Ascending aorta (tissue), 2 donors: ENCODE measurements at regions not wholly inside any gene's neighbourhood (a gene's known extent, or its start where the extent isn't known, plus 50 kb on each side); places are given as distances from the start of the nearest gene placed in this dataset.

Experiments used
- DNase-seq, 2 donors: peaks; one replicate each; pipeline ENCODE4 v3.0.0-alpha.2; 2019; ENCODE audit warnings: low spot score in 2 of 2
- H3K27ac ChIP-seq, 2 donors: fragments of 200-600 bp; sonication (generic); one replicate each; pipeline ENCODE4 v1.5.1; 2016 to 2017; ENCODE audit warnings: mild to moderate bottlenecking in 1 of 2
- H3K27me3 ChIP-seq: fragments of 200-600 bp; sonication (generic); one replicate; pipeline ENCODE4 v1.5.1; 2017
- H3K36me3 ChIP-seq, 2 donors: fragments of 200-600 bp; sonication (generic); one replicate each; pipeline ENCODE4 v1.5.1; 2016
- H3K4me1 ChIP-seq, 2 donors: fragments of 200-600 bp; sonication (generic); one replicate each; pipeline ENCODE4 v1.5.1; 2016 to 2017; ENCODE audit warnings: mild to moderate bottlenecking in 1 of 2
- H3K4me3 ChIP-seq, 2 donors: fragments of 200-600 bp; sonication (generic); one replicate each; pipeline ENCODE4 v1.5.1; 2016 to 2017; ENCODE audit warnings: mild to moderate bottlenecking in 1 of 2
- H3K9me3 ChIP-seq, 2 donors: fragments of 200-600 bp; sonication (generic); one replicate each; pipeline ENCODE4 v1.5.1; 2016
- intact Hi-C: fragments of 100-400 bp; cut with DNase I; formaldehyde crosslinking; loops from one replicate; pipeline ENCODE4 v1.15.1; 2023
- TF ChIP-seq, protein P1 (sequence below), 3 experiments: fragments of 200-600 bp in 2 of 3; fragments of 450-650 bp in 1 of 3; sonication (generic) in 2 of 3; IDR thresholded peaks; one replicate each; pipeline ENCODE4 v1.5.1; 2016 to 2019; ENCODE audit warnings: antibody characterized with exemption in 3 of 3, mild to moderate bottlenecking in 1 of 3, moderate library complexity in 1 of 3

DNA sequence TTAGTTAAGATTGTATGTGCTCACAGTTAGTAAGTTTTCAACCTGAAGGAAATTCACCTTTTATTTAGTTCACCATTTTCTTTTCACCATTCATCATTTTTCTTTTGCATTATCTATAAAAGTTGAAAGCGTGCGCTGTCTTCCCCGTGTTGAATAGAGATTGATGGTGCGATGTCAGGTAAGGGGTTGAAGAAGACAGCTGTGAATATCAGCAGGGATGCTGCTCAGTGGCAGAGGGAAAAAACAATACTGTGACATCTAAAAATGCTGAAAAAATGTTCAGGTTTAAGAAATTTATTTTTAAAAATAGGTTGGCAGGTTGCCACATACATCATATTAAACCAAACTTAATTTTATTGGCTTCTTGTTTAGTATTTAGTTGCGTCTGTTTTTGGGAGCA, 815.0 kb downstream of the DTWD2 start:
- Histone ChIP-seq H3K27me3 (no peaks in the 10 kb centered on the region), H3K36me3 (no peaks in the 10 kb centered on the region), H3K27ac (no peak overlapping the region), H3K4me1 (no peaks in the 10 kb centered on the region), H3K9me3 (no peaks in the 10 kb centered on the region), H3K4me3 (no peak overlapping the region)
- DNase-seq = no peak
- TF ChIP-seq, protein P1, sequence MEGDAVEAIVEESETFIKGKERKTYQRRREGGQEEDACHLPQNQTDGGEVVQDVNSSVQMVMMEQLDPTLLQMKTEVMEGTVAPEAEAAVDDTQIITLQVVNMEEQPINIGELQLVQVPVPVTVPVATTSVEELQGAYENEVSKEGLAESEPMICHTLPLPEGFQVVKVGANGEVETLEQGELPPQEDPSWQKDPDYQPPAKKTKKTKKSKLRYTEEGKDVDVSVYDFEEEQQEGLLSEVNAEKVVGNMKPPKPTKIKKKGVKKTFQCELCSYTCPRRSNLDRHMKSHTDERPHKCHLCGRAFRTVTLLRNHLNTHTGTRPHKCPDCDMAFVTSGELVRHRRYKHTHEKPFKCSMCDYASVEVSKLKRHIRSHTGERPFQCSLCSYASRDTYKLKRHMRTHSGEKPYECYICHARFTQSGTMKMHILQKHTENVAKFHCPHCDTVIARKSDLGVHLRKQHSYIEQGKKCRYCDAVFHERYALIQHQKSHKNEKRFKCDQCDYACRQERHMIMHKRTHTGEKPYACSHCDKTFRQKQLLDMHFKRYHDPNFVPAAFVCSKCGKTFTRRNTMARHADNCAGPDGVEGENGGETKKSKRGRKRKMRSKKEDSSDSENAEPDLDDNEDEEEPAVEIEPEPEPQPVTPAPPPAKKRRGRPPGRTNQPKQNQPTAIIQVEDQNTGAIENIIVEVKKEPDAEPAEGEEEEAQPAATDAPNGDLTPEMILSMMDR (IDR thresholded peaks at IDR 0.05) = no peak
- intact Hi-C loops = no loop called here

DNA sequence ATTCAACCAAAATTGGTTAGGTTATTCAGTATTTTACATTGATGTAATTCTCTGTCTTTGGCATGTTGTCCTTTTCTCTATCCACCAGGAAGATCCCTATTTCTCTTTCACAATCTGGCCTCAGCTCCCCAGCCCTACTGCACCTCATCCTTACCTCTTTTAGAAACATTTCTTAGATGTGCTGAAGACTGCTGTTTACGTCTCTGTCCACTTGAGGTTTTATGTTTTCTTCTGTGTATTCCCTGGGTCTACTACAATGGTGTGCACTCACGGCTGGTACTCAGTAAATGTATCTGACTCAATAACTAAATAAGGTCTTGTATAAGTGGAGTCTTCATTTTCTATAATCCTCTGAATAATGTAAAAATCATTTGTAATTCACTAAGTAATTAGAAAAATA, 822.7 kb downstream of the DTWD2 start:
- H3K36me3 ChIP-seq = no peaks in the 10 kb centered on the region
- H3K4me1 ChIP-seq = no peaks in the 10 kb centered on the region
- H3K4me3 ChIP-seq = no peak overlapping the region
- intact Hi-C loops = no loop called here
- no peak for DNase-seq
- TF ChIP-seq, protein P1 (IDR thresholded peaks at IDR 0.05) = no peak
- H3K27me3 ChIP-seq = no peaks in the 10 kb centered on the region
- H3K27ac ChIP-seq = no peak overlapping the region
- H3K9me3 ChIP-seq = no peaks in the 10 kb centered on the region

DNA sequence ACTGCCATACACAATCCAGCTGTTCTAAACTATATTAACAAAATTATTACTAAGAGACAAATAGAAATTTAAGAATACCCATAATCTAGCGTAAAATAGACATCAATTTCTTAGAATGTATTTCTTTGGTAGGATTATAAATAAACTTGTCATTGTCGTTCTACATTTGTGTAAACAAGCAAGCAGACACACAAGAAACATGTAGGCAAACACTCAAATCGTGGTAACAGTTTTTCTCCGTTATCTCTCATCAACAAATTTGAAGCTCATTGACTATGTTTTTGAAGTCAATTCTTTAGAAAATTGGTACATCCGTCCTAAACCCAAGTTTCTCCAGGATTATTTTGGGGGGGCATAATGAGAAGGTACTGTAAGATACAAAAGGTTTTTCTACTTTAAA, 832.2 kb downstream of the DTWD2 start:
- Histone ChIP-seq H3K9me3 (no peaks in the 10 kb centered on the region), H3K4me3 (no peak overlapping the region), H3K36me3 (no peaks in the 10 kb centered on the region), H3K27ac (no peak overlapping the region), H3K4me1 (no peaks in the 10 kb centered on the region), H3K27me3 (no peaks in the 10 kb centered on the region)
- no peak for DNase-seq
- intact Hi-C loops = no loop called here
- TF ChIP-seq, protein P1 (IDR thresholded peaks at IDR 0.05) = no peak

DNA sequence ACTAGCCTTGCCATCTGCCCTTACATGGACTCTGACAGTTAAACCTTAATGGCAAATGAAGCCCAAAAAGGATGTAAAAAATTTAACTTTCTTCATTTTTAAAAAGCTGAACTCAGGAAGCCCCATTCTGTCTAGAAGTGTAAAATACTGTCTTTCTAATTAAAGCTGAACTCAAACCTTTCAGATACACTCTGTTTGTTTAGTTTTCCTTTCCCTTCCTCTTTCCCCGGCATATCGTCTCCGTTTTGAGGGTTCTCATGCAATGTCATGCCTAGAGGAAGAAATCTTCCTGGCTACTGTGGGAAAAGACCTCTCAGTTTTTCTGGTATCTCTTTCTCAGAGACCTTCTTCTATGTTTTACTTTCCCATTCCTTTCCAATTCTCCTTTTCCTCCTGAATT, 841.5 kb downstream of the DTWD2 start:
- TF ChIP-seq, protein P1 (IDR thresholded peaks at IDR 0.05) = no peak
- DNase-seq = no peak
- H3K36me3 ChIP-seq = no peaks in the 10 kb centered on the region
- H3K27me3 ChIP-seq = no peaks in the 10 kb centered on the region
- H3K4me1 ChIP-seq = no peaks in the 10 kb centered on the region
- intact Hi-C loops = no loop called here
- H3K9me3 ChIP-seq = no peaks in the 10 kb centered on the region
- no peak overlapping the region for H3K4me3 ChIP-seq
- H3K27ac ChIP-seq = no peak overlapping the region

DNA sequence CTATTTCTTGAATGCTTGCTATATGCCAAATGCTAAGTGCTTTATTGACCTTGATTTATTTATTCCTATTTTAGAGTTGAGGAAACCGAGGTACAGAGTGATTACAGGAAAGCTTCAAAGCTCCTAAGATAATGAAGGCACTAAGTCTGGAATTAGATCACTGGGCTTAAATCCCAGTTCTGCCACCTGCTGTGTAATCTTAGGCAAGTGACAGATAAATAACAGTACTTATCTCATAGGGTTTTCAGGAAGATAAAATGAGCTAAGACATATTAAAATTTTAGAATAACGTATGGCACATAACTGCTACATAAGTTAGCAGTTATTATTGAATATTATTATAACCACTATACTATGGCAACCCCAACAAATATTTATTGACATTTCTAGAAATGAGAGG, 843.8 kb downstream of the DTWD2 start:
- Histone ChIP-seq H3K9me3 (no peaks in the 10 kb centered on the region), H3K4me1 (no peaks in the 10 kb centered on the region), H3K27ac (no peak overlapping the region), H3K4me3 (no peak overlapping the region), H3K27me3 (no peaks in the 10 kb centered on the region), H3K36me3 (no peaks in the 10 kb centered on the region)
- no peak for DNase-seq
- TF ChIP-seq, protein P1 (IDR thresholded peaks at IDR 0.05) = no peak
- intact Hi-C loops = no loop called here

DNA sequence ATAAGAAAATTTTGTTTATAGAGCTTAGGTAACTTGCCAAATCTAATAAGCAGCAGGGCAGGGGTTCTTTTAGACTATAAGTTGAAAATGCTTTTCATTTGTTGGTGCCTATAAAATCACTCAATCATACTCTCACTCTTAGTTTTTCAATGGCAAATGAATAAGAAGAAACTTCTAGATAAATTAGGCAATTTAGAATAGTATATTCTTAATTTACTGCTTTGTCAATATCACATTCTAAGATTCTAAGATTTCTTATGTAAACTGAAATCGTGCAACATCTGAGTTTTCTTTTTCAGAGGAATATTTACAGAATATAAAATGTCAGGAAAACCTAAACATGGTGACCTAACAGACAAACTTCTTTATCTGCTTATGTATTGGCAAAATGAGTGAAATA, 849.0 kb downstream of the DTWD2 start:
- Histone ChIP-seq H3K4me3 (no peak overlapping the region), H3K36me3 (no peaks in the 10 kb centered on the region)
- TF ChIP-seq, protein P1 (IDR thresholded peaks at IDR 0.05) = no peak

More for the DNA sequence above, 849.0 kb downstream of the DTWD2 start:
- no peak for DNase-seq
- Histone ChIP-seq H3K27me3 (no peaks in the 10 kb centered on the region), H3K9me3 (no peaks in the 10 kb centered on the region), H3K27ac (no peak overlapping the region), H3K4me1 (no peaks in the 10 kb centered on the region)
- intact Hi-C loops = no loop called here
